Fibroblast of lung (primary cell): ENCODE measurements at regions not wholly inside any gene's neighbourhood (a gene's known extent, or its start where the extent isn't known, plus 50 kb on each side); places are given as distances from the start of the nearest gene placed in this dataset.

Source experiments
- DNase-seq, 2 donors: peaks; one replicate each; pipeline versions ENCODE4 v3.0.0 to v3.0.0-alpha.2; 2010; ENCODE audit warnings: low read depth in 2 of 2
- H2AFZ ChIP-seq: 2 replicates; pipeline ENCODE4 v1.5.1; 2012; ENCODE audit warnings: low read length, control low read depth, inconsistent platforms
- H3K27ac ChIP-seq: 2 replicates; pipeline ENCODE4 v1.5.1; 2011; ENCODE audit warnings: low read length, control low read depth; ENCODE audit not compliant: insufficient read depth
- H3K27me3 ChIP-seq: 2 replicates; pipeline ENCODE4 v1.5.1; 2011; ENCODE audit warnings: mild to moderate bottlenecking, low read length; ENCODE audit not compliant: control insufficient read depth, insufficient read depth
- H3K36me3 ChIP-seq: 2 replicates; pipeline ENCODE4 v1.5.1; 2011; ENCODE audit warnings: low read length; ENCODE audit not compliant: control insufficient read depth, insufficient read depth
- H3K4me1 ChIP-seq: 2 replicates; pipeline ENCODE4 v1.5.1; 2011; ENCODE audit warnings: low read length; ENCODE audit not compliant: control insufficient read depth, insufficient read depth; ENCODE audit errors: extremely low read depth
- H3K4me2 ChIP-seq: 2 replicates; pipeline ENCODE4 v1.5.1; 2011; ENCODE audit warnings: low read length, control low read depth; ENCODE audit not compliant: insufficient read depth; ENCODE audit errors: extremely low read depth
- H3K4me3 ChIP-seq, 4 experiments: fragments of 200-600 bp in 1 of 4; sonication (generic) in 1 of 4; replicated peaks in 1 of 4; 2 replicates each; pipeline ENCODE4 v1.5.1; 2011 to 2016; ENCODE audit warnings: low read length in 4 of 4, low read depth in 3 of 4, mild to moderate bottlenecking in 3 of 4, control low read depth in 2 of 4, inconsistent platforms in 1 of 4, mixed read lengths in 1 of 4; ENCODE audit not compliant: insufficient read depth in 1 of 4; ENCODE audit errors: control extremely low read depth in 1 of 4
- H3K79me2 ChIP-seq: 2 replicates; pipeline ENCODE4 v1.5.1; 2012; ENCODE audit warnings: mild to moderate bottlenecking, low read length, inconsistent platforms; ENCODE audit not compliant: control insufficient read depth, insufficient read depth
- H3K9ac ChIP-seq: 2 replicates; pipeline ENCODE4 v1.5.1; 2011; ENCODE audit warnings: mild to moderate bottlenecking, low read length, control low read depth; ENCODE audit not compliant: insufficient read depth
- H3K9me3 ChIP-seq: 2 replicates; pipeline ENCODE4 v1.5.1; 2012; ENCODE audit warnings: low read depth, low read length; ENCODE audit not compliant: control insufficient read depth, insufficient read depth
- H4K20me1 ChIP-seq: 2 replicates; pipeline ENCODE4 v1.5.1; 2011; ENCODE audit warnings: low read length; ENCODE audit not compliant: control insufficient read depth, insufficient read depth; ENCODE audit errors: extremely low read depth
- EZH2 ChIP-seq: IDR thresholded peaks from 2 replicates; pipeline ENCODE4 v1.5.1; 2012; ENCODE audit warnings: low read length, control low read depth, mild to moderate bottlenecking; ENCODE audit errors: missing control alignments
- TF ChIP-seq, protein P1 (sequence below), 2 donors: IDR thresholded peaks in 1 of 2; conservative IDR thresholded peaks in 1 of 2; 1 replicate in 1 of 2; 2 replicates in 1 of 2; pipeline ENCODE4 v1.5.1; 2011 to 2012; ENCODE audit warnings: low read length in 2 of 2, control low read depth in 1 of 2, inconsistent platforms in 1 of 2, low read depth in 1 of 2, mild to moderate bottlenecking in 1 of 2

DNA sequence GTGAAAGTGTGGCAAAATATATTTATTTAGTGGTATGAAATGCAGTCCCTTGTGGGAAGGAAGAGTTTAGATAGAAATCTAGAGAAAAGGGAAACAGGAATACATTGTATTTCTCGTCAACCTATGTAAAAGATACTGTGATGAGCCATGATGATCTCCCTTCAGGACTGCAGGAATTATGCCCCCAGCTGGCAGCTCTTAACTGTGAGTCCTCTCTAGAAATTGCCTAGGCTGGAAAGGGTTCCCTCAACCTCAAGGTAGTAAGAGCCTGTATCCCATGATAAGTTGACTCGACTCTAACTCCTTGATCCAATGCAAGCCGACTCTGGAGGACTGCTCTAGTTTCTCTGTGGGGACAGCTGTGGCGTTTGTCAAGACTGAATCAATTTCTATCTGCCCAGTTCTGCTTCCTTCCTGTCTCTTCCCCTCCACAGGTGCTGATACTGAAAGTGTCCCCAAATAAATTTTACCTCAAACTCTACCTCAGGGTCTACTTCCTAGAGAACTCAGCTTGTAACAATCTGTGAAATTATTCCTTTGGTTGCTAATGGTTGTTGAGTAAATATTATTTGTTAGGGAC lies 897.3 kb downstream of the METTL15 start:
- Histone ChIP-seq H3K4me1 (no peaks in the 10 kb centered on the region), H4K20me1 (no peaks in the 10 kb centered on the region), H3K4me3 (no peak overlapping the region), H3K36me3 (no peaks in the 10 kb centered on the region), H3K27me3 (no peaks in the 10 kb centered on the region), H3K9ac (no peak overlapping the region), H2AFZ (no peak overlapping the region), H3K79me2 (no peaks in the 10 kb centered on the region), H3K4me2 (no peak overlapping the region), H3K27ac (no peak overlapping the region), H3K9me3 (no peaks in the 10 kb centered on the region)
- no peak for DNase-seq
- no peak for TF ChIP-seq EZH2
- TF ChIP-seq, protein P1, sequence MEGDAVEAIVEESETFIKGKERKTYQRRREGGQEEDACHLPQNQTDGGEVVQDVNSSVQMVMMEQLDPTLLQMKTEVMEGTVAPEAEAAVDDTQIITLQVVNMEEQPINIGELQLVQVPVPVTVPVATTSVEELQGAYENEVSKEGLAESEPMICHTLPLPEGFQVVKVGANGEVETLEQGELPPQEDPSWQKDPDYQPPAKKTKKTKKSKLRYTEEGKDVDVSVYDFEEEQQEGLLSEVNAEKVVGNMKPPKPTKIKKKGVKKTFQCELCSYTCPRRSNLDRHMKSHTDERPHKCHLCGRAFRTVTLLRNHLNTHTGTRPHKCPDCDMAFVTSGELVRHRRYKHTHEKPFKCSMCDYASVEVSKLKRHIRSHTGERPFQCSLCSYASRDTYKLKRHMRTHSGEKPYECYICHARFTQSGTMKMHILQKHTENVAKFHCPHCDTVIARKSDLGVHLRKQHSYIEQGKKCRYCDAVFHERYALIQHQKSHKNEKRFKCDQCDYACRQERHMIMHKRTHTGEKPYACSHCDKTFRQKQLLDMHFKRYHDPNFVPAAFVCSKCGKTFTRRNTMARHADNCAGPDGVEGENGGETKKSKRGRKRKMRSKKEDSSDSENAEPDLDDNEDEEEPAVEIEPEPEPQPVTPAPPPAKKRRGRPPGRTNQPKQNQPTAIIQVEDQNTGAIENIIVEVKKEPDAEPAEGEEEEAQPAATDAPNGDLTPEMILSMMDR (conservative IDR thresholded peaks at IDR 0.05 in 1 of 2, IDR thresholded peaks at IDR 0.05 in 1 of 2; ENCODE audit: low read depth in 1 of 2, low read length in 2 of 2) = no peak

DNA sequence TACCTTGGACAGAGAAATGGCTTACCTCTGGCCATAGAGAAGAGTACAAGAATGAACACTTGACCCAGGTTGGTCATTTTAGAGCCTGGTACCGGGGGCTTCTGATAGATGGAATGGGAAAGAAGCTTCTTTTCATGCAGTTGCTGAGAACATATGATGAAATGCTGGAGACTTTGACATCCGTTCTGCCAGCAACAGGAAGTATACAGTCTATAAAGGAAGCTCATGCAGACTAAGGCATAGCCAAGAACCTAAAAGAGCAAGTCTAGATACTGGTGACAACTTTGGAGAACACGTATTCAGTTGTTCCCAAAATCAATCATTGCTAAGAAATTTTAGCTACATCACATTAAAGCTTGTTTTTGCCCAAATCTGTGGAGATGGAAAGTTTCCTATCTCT lies 894.6 kb downstream of the METTL15 start:
- Histone ChIP-seq H3K4me3 (no peak overlapping the region), H3K27me3 (no peaks in the 10 kb centered on the region), H3K27ac (no peak overlapping the region), H3K4me2 (no peak overlapping the region), H2AFZ (no peak overlapping the region), H3K36me3 (no peaks in the 10 kb centered on the region), H4K20me1 (no peaks in the 10 kb centered on the region), H3K79me2 (no peaks in the 10 kb centered on the region), H3K4me1 (no peaks in the 10 kb centered on the region), H3K9ac (no peak overlapping the region), H3K9me3 (no peaks in the 10 kb centered on the region)
- no peak for DNase-seq
- TF ChIP-seq, protein P1 (conservative IDR thresholded peaks at IDR 0.05 in 1 of 2, IDR thresholded peaks at IDR 0.05 in 1 of 2; ENCODE audit: low read depth in 1 of 2, low read length in 2 of 2) = no peak
- TF ChIP-seq EZH2 = no peak

DNA sequence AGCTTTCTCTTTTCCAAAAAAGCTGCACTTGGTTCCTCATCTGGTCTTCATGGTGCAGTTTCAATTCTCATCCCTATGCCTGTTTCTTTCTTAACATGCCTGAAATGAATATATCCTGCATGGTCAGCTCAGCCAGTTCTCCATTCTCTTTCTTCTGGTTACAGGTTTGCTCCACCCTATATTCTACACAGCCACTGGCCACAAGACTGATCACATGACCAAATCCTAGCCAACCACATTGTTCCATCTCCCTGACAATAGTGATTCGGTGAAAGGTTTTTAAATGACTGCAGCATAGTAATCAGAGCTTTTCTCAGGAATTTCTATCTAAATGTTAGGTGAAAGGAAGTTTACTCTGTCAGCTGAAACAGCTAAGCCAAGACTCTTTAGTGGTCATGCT lies 891.4 kb downstream of the METTL15 start:
- H3K27ac ChIP-seq = no peak overlapping the region
- H3K9me3 ChIP-seq = no peaks in the 10 kb centered on the region
- no peaks in the 10 kb centered on the region for H3K79me2 ChIP-seq
- H4K20me1 ChIP-seq = no peaks in the 10 kb centered on the region
- TF ChIP-seq, protein P1 (conservative IDR thresholded peaks at IDR 0.05 in 1 of 2, IDR thresholded peaks at IDR 0.05 in 1 of 2; ENCODE audit: low read depth in 1 of 2, low read length in 2 of 2) = no peak
- no peak for TF ChIP-seq EZH2
- no peaks in the 10 kb centered on the region for H3K27me3 ChIP-seq
- H3K36me3 ChIP-seq = no peaks in the 10 kb centered on the region
- no peaks in the 10 kb centered on the region for H3K4me1 ChIP-seq
- no peak overlapping the region for H3K4me2 ChIP-seq
- no peak overlapping the region for H2AFZ ChIP-seq
- no peak overlapping the region for H3K9ac ChIP-seq
- no peak overlapping the region for H3K4me3 ChIP-seq
- DNase-seq = no peak
